Pons (tissue), 1 donor: ENCODE measurements at regions not wholly inside any gene's neighbourhood (a gene's known extent, or its start where the extent isn't known, plus 50 kb on each side); places are given as distances from the start of the nearest gene placed in this dataset.
A peak's percentile ranks its signal among the peaks of the same experiment; 100 is the strongest.
"Not testable (repeated sequence)": the region's sequence is repeated elsewhere in the genome, so short reads cannot be mapped to it uniquely, and the experiment has no call there.

Source experiments
- DNase-seq: peaks from one replicate; pipeline ENCODE4 v3.0.0-alpha.2; 2016; ENCODE audit warnings: low spot score

GRCh38 chr4:45248106-45248505 is 521.8 kb upstream of the GNPDA2 start:
- not testable (repeated sequence) for DNase-seq

GRCh38 chr4:45241976-45242375 is 515.6 kb upstream of the GNPDA2 start:
- DNase-seq, result no peak

- DNase-seq, result peak; percentile 13
These were observed 502.9 kb upstream of the GNPDA2 start for GRCh38 chr4:45229206-45229605.

- DNase-seq, result no peak
These were observed 489.7 kb upstream of the GNPDA2 start for GRCh38 chr4:45215976-45216542.

GRCh38 chr4:45208476-45208875 is 482.1 kb upstream of the GNPDA2 start:
- DNase-seq, result not testable (repeated sequence)

GRCh38 chr4:45207864-45208331 is 481.5 kb upstream of the GNPDA2 start:
- DNase-seq, result not testable (repeated sequence)

GRCh38 chr4:45207241-45207863 is 481.0 kb upstream of the GNPDA2 start:
- not testable (repeated sequence) for DNase-seq

- no peak for DNase-seq
These were observed 473.4 kb upstream of the GNPDA2 start for GRCh38 chr4:45199736-45200135.

- DNase-seq, result no peak
These were observed 462.1 kb upstream of the GNPDA2 start for GRCh38 chr4:45188501-45188900.

- DNase-seq, result no peak
These were observed 459.9 kb upstream of the GNPDA2 start for GRCh38 chr4:45186249-45186648.

GRCh38 chr4:45183905-45184304 is 457.5 kb upstream of the GNPDA2 start:
- peak; percentile 2 for DNase-seq

GRCh38 chr4:45172636-45173035 is 446.3 kb upstream of the GNPDA2 start:
- no peak for DNase-seq

GRCh38 chr4:45160951-45161350 is 434.6 kb upstream of the GNPDA2 start:
- no peak for DNase-seq

- no peak for DNase-seq
These were observed 428.9 kb upstream of the GNPDA2 start for GRCh38 chr4:45155081-45155777.

GRCh38 chr4:45147866-45148265 is 421.5 kb upstream of the GNPDA2 start:
- DNase-seq, result no peak

GRCh38 chr4:45131020-45131419 is 404.7 kb upstream of the GNPDA2 start:
- DNase-seq, result no peak

- no peak for DNase-seq
These were observed 396.1 kb upstream of the GNPDA2 start for GRCh38 chr4:45122406-45122805.

GRCh38 chr4:45121426-45121975 is 395.1 kb upstream of the GNPDA2 start:
- no peak for DNase-seq

- DNase-seq, result no peak
These were observed 393.8 kb upstream of the GNPDA2 start for GRCh38 chr4:45120163-45120562.

- no peak for DNase-seq
These were observed 393.0 kb upstream of the GNPDA2 start for GRCh38 chr4:45119376-45119775.

GRCh38 chr4:45102716-45103115 is 376.4 kb upstream of the GNPDA2 start:
- DNase-seq, result no peak

GRCh38 chr4:45100956-45101818 is 374.8 kb upstream of the GNPDA2 start:
- DNase-seq, result peak; percentile 25
